ENCODE measurements at regions not wholly inside any gene's neighbourhood (a gene's known extent, or its start where the extent isn't known, plus 50 kb on each side); places are given as distances from the start of the nearest gene placed in this dataset.

DNA sequence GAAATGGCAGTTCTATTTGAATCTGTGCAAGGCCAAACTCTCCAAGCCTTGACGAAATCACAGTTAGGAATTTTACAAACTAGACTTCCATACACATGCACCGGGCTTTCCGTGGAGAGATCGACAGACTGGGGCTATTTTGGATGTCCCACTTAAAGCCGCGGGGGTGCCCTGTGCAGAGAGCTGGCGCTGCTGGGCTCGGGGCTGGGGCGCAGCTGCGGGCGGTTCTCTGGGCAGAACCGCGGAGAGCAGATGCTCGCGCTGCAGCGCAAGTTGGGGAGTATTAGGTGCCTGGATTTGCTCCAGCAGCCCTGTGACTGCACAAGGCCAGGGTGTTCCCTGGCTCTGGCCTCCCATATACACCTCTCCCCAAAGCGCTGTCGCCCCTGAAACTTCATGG is 67.2 kb downstream of the SPATA19 start:
- TF ChIP-seq, protein P1, sequence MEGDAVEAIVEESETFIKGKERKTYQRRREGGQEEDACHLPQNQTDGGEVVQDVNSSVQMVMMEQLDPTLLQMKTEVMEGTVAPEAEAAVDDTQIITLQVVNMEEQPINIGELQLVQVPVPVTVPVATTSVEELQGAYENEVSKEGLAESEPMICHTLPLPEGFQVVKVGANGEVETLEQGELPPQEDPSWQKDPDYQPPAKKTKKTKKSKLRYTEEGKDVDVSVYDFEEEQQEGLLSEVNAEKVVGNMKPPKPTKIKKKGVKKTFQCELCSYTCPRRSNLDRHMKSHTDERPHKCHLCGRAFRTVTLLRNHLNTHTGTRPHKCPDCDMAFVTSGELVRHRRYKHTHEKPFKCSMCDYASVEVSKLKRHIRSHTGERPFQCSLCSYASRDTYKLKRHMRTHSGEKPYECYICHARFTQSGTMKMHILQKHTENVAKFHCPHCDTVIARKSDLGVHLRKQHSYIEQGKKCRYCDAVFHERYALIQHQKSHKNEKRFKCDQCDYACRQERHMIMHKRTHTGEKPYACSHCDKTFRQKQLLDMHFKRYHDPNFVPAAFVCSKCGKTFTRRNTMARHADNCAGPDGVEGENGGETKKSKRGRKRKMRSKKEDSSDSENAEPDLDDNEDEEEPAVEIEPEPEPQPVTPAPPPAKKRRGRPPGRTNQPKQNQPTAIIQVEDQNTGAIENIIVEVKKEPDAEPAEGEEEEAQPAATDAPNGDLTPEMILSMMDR (IDR thresholded peaks at IDR 0.05), result no peak
- no peak for TF ChIP-seq POLR2A (IDR thresholded peaks at IDR 0.05)
